B cell (primary cell): ENCODE measurements at regions not wholly inside any gene's neighbourhood (a gene's known extent, or its start where the extent isn't known, plus 50 kb on each side); places are given as distances from the start of the nearest gene placed in this dataset.

Experiments used
- ATAC-seq: fragments of 200-7000 bp; cut with Tn5 transposase; one replicate; pipeline ENCODE4 v1.10.0; 2021; ENCODE audit warnings: low read depth, mild to moderate bottlenecking, moderate number of reproducible peaks, moderate library complexity
- CTCF ChIA-PET: fragments of 350-600 bp; sonication (Branson Sonifier 250); formaldehyde crosslinking; loops from one replicate; lab custom pipeline; 2021; ENCODE audit warnings: antibody characterized with exemption, inconsistent platforms; lab: Charles Lee
- POLR2A ChIA-PET: fragments of 350-600 bp; sonication (Branson Sonifier 250); formaldehyde crosslinking; loops from one replicate; lab custom pipeline; 2021; ENCODE audit warnings: antibody characterized with exemption; lab: Charles Lee
- DNase-seq: peaks from one replicate; pipeline ENCODE4 v3.0.0; 2013
- H2AFZ ChIP-seq: 2 replicates; pipeline ENCODE4 v1.6.1; 2012; ENCODE audit warnings: mild to moderate bottlenecking, low read depth, low read length; ENCODE audit not compliant: insufficient read depth, poor library complexity, severe bottlenecking
- H3K27ac ChIP-seq, 2 donors: 1 replicate in 1 of 2; 2 replicates in 1 of 2; pipeline ENCODE4 v1.5.1; 2012 to 2013; ENCODE audit warnings: low read length in 2 of 2, mild to moderate bottlenecking in 2 of 2, moderate library complexity in 1 of 2
- H3K27me3 ChIP-seq, 4 experiments: fragments of 200-600 bp in 1 of 4; sonication (generic) in 1 of 4; replicated peaks in 1 of 4; 1 replicate in 2 of 4; 2 replicates in 2 of 4; pipeline versions ENCODE4 v1.6.1 to v1.7.0; 2013 to 2016; ENCODE audit warnings: low read length in 3 of 4, mild to moderate bottlenecking in 2 of 4, mixed read lengths in 1 of 4, moderate library complexity in 1 of 4; ENCODE audit not compliant: insufficient read depth in 4 of 4, control insufficient read depth in 3 of 4; ENCODE audit errors: control extremely low read depth in 1 of 4
- H3K36me3 ChIP-seq, 2 experiments: replicated peaks in 1 of 2; 1 replicate in 1 of 2; 2 replicates in 1 of 2; pipeline versions ENCODE4 v1.6.1 to v1.7.1; 2013; ENCODE audit warnings: low read length in 1 of 2; ENCODE audit not compliant: insufficient read depth in 2 of 2, control insufficient read depth in 1 of 2; ENCODE audit errors: control extremely low read depth in 1 of 2, extremely low read depth in 1 of 2
- H3K4me1 ChIP-seq, 2 donors: fragments of 200-600 bp in 1 of 2; sonication (generic) in 1 of 2; 1 replicate in 1 of 2; 2 replicates in 1 of 2; pipeline versions ENCODE4 v1.5.1 to v1.6.1; 2013 to 2017; ENCODE audit warnings: low read length in 2 of 2; ENCODE audit not compliant: control insufficient read depth in 2 of 2, insufficient read depth in 2 of 2
- H3K4me2 ChIP-seq: replicated peaks from 2 replicates; pipeline ENCODE3; 2012; ENCODE audit warnings: mild to moderate bottlenecking, low read depth, low read length; ENCODE audit not compliant: poor library complexity, severe bottlenecking
- H3K4me3 ChIP-seq, 5 experiments: fragments of 200-600 bp in 1 of 5; sonication (generic) in 1 of 5; 1 replicate in 3 of 5; 2 replicates in 2 of 5; pipeline versions ENCODE4 v1.5.1 to v1.7.0; 2011 to 2016; ENCODE audit warnings: low read length in 4 of 5, mild to moderate bottlenecking in 4 of 5, low read depth in 2 of 5, control low read depth in 1 of 5, moderate library complexity in 1 of 5; ENCODE audit not compliant: insufficient read depth in 1 of 5; ENCODE audit errors: control extremely low read depth in 1 of 5, extremely low read depth in 1 of 5
- H3K79me2 ChIP-seq: fragments of 200-600 bp; sonication (generic); one replicate; pipeline ENCODE4 v1.6.0; 2016; ENCODE audit warnings: low read length; ENCODE audit not compliant: control insufficient read depth, insufficient read depth
- H3K9ac ChIP-seq: fragments of 200-600 bp; sonication (generic); 2 replicates; pipeline ENCODE4 v1.6.1; 2017; ENCODE audit warnings: mild to moderate bottlenecking, low read length, moderate library complexity
- H3K9me3 ChIP-seq, 3 donors: one replicate each; pipeline versions ENCODE4 v1.6.1 to v1.7.1; 2013; ENCODE audit warnings: low read length in 2 of 3; ENCODE audit not compliant: control insufficient read depth in 2 of 3, insufficient read depth in 1 of 3; ENCODE audit errors: control extremely low read depth in 1 of 3
- H4K20me1 ChIP-seq: 2 replicates; pipeline ENCODE4 v1.6.0; 2012; ENCODE audit warnings: mild to moderate bottlenecking, low read length; ENCODE audit not compliant: insufficient read depth, control insufficient read depth, poor library complexity, severe bottlenecking
- H3K27ac Mint-ChIP-seq: one replicate; pipeline ENCODE4 v1.8.0; 2021; ENCODE audit warnings: mixed read lengths
- H3K27me3 Mint-ChIP-seq: one replicate; pipeline ENCODE4 v1.8.0; 2021; ENCODE audit warnings: mixed read lengths
- H3K4me1 Mint-ChIP-seq: one replicate; pipeline ENCODE4 v1.8.0; 2021; ENCODE audit warnings: mixed read lengths
- H3K4me3 Mint-ChIP-seq: one replicate; pipeline ENCODE4 v1.8.0; 2021; ENCODE audit warnings: mixed read lengths
- H3K9me3 Mint-ChIP-seq: one replicate; pipeline ENCODE4 v1.8.0; 2022; ENCODE audit warnings: mixed read lengths; ENCODE audit not compliant: insufficient read depth
- EZH2 ChIP-seq: IDR thresholded peaks from 2 replicates; pipeline ENCODE4 v1.6.1; 2012; ENCODE audit warnings: borderline replicate concordance, low read depth, mild to moderate bottlenecking, moderate library complexity, low read length; ENCODE audit not compliant: insufficient read depth, poor library complexity, severe bottlenecking
- WGBS: methylation state at CpG from one replicate; pipeline ENCODE4 v1.1.5; 2013; ENCODE audit warnings: missing lambda C conversion rate; ENCODE audit not compliant: insufficient coverage; 5-methylcytosine and 5-hydroxymethylcytosine counted together
- intact Hi-C: fragments of 100-400 bp; cut with micrococcal nuclease; formaldehyde crosslinking; loops from one replicate; pipeline ENCODE4 v1.10.0; 2022
- TF ChIP-seq, protein P1 (sequence below): fragments of 200-600 bp; IDR thresholded peaks from one replicate; pipeline ENCODE4 v1.8.0; 2022; ENCODE audit warnings: antibody characterized with exemption, mild to moderate bottlenecking

GRCh38 chr16:81172769-81173658 is 65.5 kb upstream of the BCO1 start:
- TF ChIP-seq, protein P1, sequence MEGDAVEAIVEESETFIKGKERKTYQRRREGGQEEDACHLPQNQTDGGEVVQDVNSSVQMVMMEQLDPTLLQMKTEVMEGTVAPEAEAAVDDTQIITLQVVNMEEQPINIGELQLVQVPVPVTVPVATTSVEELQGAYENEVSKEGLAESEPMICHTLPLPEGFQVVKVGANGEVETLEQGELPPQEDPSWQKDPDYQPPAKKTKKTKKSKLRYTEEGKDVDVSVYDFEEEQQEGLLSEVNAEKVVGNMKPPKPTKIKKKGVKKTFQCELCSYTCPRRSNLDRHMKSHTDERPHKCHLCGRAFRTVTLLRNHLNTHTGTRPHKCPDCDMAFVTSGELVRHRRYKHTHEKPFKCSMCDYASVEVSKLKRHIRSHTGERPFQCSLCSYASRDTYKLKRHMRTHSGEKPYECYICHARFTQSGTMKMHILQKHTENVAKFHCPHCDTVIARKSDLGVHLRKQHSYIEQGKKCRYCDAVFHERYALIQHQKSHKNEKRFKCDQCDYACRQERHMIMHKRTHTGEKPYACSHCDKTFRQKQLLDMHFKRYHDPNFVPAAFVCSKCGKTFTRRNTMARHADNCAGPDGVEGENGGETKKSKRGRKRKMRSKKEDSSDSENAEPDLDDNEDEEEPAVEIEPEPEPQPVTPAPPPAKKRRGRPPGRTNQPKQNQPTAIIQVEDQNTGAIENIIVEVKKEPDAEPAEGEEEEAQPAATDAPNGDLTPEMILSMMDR, result no peak
- no peak for TF ChIP-seq EZH2
- Histone ChIP-seq H3K36me3 (no peaks in the 10 kb centered on the region), H4K20me1 (no peaks in the 10 kb centered on the region), H3K79me2 (no peaks in the 10 kb centered on the region), H3K4me3 (no peak overlapping the region), H3K9ac (no peak overlapping the region), H3K4me2 (no peak overlapping the region), H3K9me3 (no peaks in the 10 kb centered on the region), H3K4me1 (no peaks in the 10 kb centered on the region), H3K27ac (no peak overlapping the region), H3K27me3 (peaks cover 0 to 4% (median 0%) of the 10 kb centered on the region in 4 experiments), H2AFZ (no peak overlapping the region)
- ATAC-seq (no peak), DNase-seq (no peak)
- Mint-ChIP-seq H3K27me3 (peaks cover 10% of the 10 kb centered on the region), H3K4me3 (no peak overlapping the region), H3K27ac (no peak overlapping the region), H3K9me3 (no peaks in the 10 kb centered on the region), H3K4me1 (no peaks in the 10 kb centered on the region)
- POLR2A ChIA-PET, result no interaction called here
- intact Hi-C loops, result no loop called here
- CTCF ChIA-PET, result interaction anchor here (1.3 kb wide), 1 partner anchor 27 kb away, joined by 3 read pairs; no protein-coding TSS in a partner anchor
- 76% methylated on average over 11 of the region's 13 CpGs for WGBS

GRCh38 chr16:81170824-81171223 is 67.7 kb upstream of the BCO1 start:
- no peak overlapping the region for H3K4me3 ChIP-seq
- no peak for DNase-seq
- POLR2A ChIA-PET, result interaction anchor here (0.6 kb wide), 1 partner anchor 30 kb away, joined by 7 read pairs; no protein-coding TSS in a partner anchor
- H3K9ac ChIP-seq, result no peak overlapping the region
- no peak overlapping the region for H2AFZ ChIP-seq
- H3K4me1 ChIP-seq, result no peaks in the 10 kb centered on the region
- 40% methylated on average over 7 of the region's 7 CpGs for WGBS
- no peak overlapping the region for H3K27ac ChIP-seq
- no peak overlapping the region for H3K4me3 Mint-ChIP-seq
- H3K79me2 ChIP-seq, result no peaks in the 10 kb centered on the region
- no peaks in the 10 kb centered on the region for H3K9me3 ChIP-seq
- intact Hi-C loops, result no loop called here
- no peak overlapping the region for H3K27ac Mint-ChIP-seq
- H3K36me3 ChIP-seq, result no peaks in the 10 kb centered on the region
- H3K27me3 ChIP-seq, result no peaks in the 10 kb centered on the region
- H3K4me2 ChIP-seq, result no peak overlapping the region
- TF ChIP-seq, protein P1, result no peak
- TF ChIP-seq EZH2, result no peak
- no peak for ATAC-seq
- CTCF ChIA-PET, result no interaction called here
- H3K27me3 Mint-ChIP-seq, result peaks cover 7% of the 10 kb centered on the region
- H3K9me3 Mint-ChIP-seq, result no peaks in the 10 kb centered on the region
- no peaks in the 10 kb centered on the region for H3K4me1 Mint-ChIP-seq
- no peaks in the 10 kb centered on the region for H4K20me1 ChIP-seq
